Mucosa of descending colon (tissue), 3 donors: ENCODE measurements at regions not wholly inside any gene's neighbourhood (a gene's known extent, or its start where the extent isn't known, plus 50 kb on each side); places are given as distances from the start of the nearest gene placed in this dataset.

Experiments used
- ATAC-seq: fragments of 200-7000 bp; cut with Tn5 transposase; one replicate; pipeline ENCODE4 v1.9.1; 2020; ENCODE audit warnings: mild to moderate bottlenecking, moderate library complexity
- DNase-seq, 3 donors: peaks; one replicate each; pipeline ENCODE4 v3.0.0-alpha.2; 2020
- H3K36me3 ChIP-seq: fragments of 200-600 bp; one replicate; pipeline ENCODE4 v1.8.0; 2021; ENCODE audit warnings: low read depth, mild to moderate bottlenecking
- H3K4me1 ChIP-seq: fragments of 200-600 bp; one replicate; pipeline ENCODE4 v1.8.0; 2021; ENCODE audit warnings: low read depth, mild to moderate bottlenecking
- H3K4me3 ChIP-seq: fragments of 200-600 bp; one replicate; pipeline ENCODE4 v1.8.0; 2021; ENCODE audit warnings: mild to moderate bottlenecking
- H3K9me3 ChIP-seq: fragments of 200-600 bp; one replicate; pipeline ENCODE4 v1.8.0; 2021; ENCODE audit warnings: mild to moderate bottlenecking
- CTCF ChIP-seq: fragments of 200-600 bp; IDR thresholded peaks from one replicate; pipeline ENCODE4 v1.8.0; 2022; ENCODE audit warnings: antibody characterized with exemption, mild to moderate bottlenecking
- intact Hi-C, 2 donors: fragments of 100-400 bp; cut with DNase I in 1 of 2; cut with micrococcal nuclease in 1 of 2; formaldehyde crosslinking; loops; one replicate each; pipeline versions ENCODE4 v1.11.0 to v1.11.1; 2022; cut with DNase I, micrococcal nuclease
- donor health status: DM: no; HTN: no; CAD: no; lungs with moderate emphysema.
- donor health status: DM: no; HTN: no; CAD: no.
- donor health status: DM: no; HTN: yes; CAD: no.

- no peak overlapping the region for H3K4me3 ChIP-seq
- DNase-seq (no peak), ATAC-seq (no peak)
- no peaks in the 10 kb centered on the region for H3K4me1 ChIP-seq
- intact Hi-C loops: no loop called here
- H3K36me3 ChIP-seq: no peaks in the 10 kb centered on the region
- no peaks in the 10 kb centered on the region for H3K9me3 ChIP-seq
- no peak for TF ChIP-seq CTCF
These were observed 266.6 kb upstream of the PWP1 start for GRCh38 chr12:107418981-107419380.

GRCh38 chr12:107423531-107423930, 262.1 kb upstream of the PWP1 start:
- Histone ChIP-seq H3K9me3 (no peaks in the 10 kb centered on the region), H3K4me1 (no peaks in the 10 kb centered on the region), H3K4me3 (no peak overlapping the region), H3K36me3 (no peaks in the 10 kb centered on the region)
- ATAC-seq: no peak
- no peak for TF ChIP-seq CTCF
- no peak for DNase-seq
- intact Hi-C loops: no loop called here

- no peaks in the 10 kb centered on the region for H3K36me3 ChIP-seq
These were observed 256.4 kb upstream of the PWP1 start for GRCh38 chr12:107429006-107429705.

GRCh38 chr12:107431942-107432341, 253.7 kb upstream of the PWP1 start:
- Histone ChIP-seq H3K9me3 (no peaks in the 10 kb centered on the region), H3K4me3 (no peak overlapping the region), H3K4me1 (no peaks in the 10 kb centered on the region), H3K36me3 (no peaks in the 10 kb centered on the region)
- intact Hi-C loops: no loop called here
- DNase-seq (no peak), ATAC-seq (peak; percentile 44)
- TF ChIP-seq CTCF: no peak

More at GRCh38 chr12:107429006-107429705, 256.4 kb upstream of the PWP1 start:
- Histone ChIP-seq H3K9me3 (no peaks in the 10 kb centered on the region), H3K4me1 (no peaks in the 10 kb centered on the region), H3K4me3 (no peak overlapping the region)
- TF ChIP-seq CTCF: no peak
- intact Hi-C loops: no loop called here
- ATAC-seq (peak; percentile 96), DNase-seq (peak in 2 of 3 donors; percentile 27 to 29)

- TF ChIP-seq CTCF: no peak
- H3K36me3 ChIP-seq: no peaks in the 10 kb centered on the region
- intact Hi-C loops: no loop called here
- no peaks in the 10 kb centered on the region for H3K4me1 ChIP-seq
- DNase-seq (no peak), ATAC-seq (no peak)
- no peaks in the 10 kb centered on the region for H3K9me3 ChIP-seq
- no peak overlapping the region for H3K4me3 ChIP-seq
These were observed 250.5 kb upstream of the PWP1 start for GRCh38 chr12:107435072-107435471.

GRCh38 chr12:107435520-107435919, 250.1 kb upstream of the PWP1 start:
- DNase-seq (no peak), ATAC-seq (peak; percentile 66)
- Histone ChIP-seq H3K4me1 (no peaks in the 10 kb centered on the region), H3K4me3 (no peak overlapping the region), H3K36me3 (no peaks in the 10 kb centered on the region), H3K9me3 (no peaks in the 10 kb centered on the region)
- intact Hi-C loops: no loop called here
- no peak for TF ChIP-seq CTCF
